Naive thymus-derived CD8-positive, alpha-beta T cell (primary cell): ENCODE measurements at regions not wholly inside any gene's neighbourhood (a gene's known extent, or its start where the extent isn't known, plus 50 kb on each side); places are given as distances from the start of the nearest gene placed in this dataset.

Experiments used
- ATAC-seq, 2 donors: fragments of 150-1000 bp; cut with Tn5 transposase in 1 of 2; sonication (Bioruptor Pico), chemical (Tn5 transposase) in 1 of 2; 1 replicate in 1 of 2; 2 replicates in 1 of 2; pipeline ENCODE4 v1.10.0; 2021; ENCODE audit warnings: mild to moderate bottlenecking in 2 of 2, moderate library complexity in 2 of 2
- POLR2A ChIA-PET: fragments of 350-600 bp; sonication (Branson Sonifier 250); formaldehyde crosslinking; loops from one replicate; lab custom pipeline; 2021; ENCODE audit warnings: antibody characterized with exemption; lab: Charles Lee
- DNase-seq, 10 donors: peaks; one replicate each; pipeline versions ENCODE4 v3.0.0 to v3.0.0-alpha.2; 2020 to 2022
- H3K27ac Mint-ChIP-seq, 10 donors: one replicate each; pipeline ENCODE4 v1.8.0; 2020 to 2022; ENCODE audit warnings: mild to moderate bottlenecking in 10 of 10, mixed read lengths in 10 of 10, moderate library complexity in 4 of 10, inconsistent platforms in 1 of 10
- H3K27me3 Mint-ChIP-seq, 5 donors: one replicate each; pipeline ENCODE4 v1.8.0; 2021 to 2022; ENCODE audit warnings: mixed read lengths in 5 of 5
- H3K36me3 Mint-ChIP-seq, 3 donors: one replicate each; pipeline ENCODE4 v1.8.0; 2020 to 2022; ENCODE audit warnings: mixed read lengths in 3 of 3, mild to moderate bottlenecking in 2 of 3, inconsistent platforms in 1 of 3
- H3K4me1 Mint-ChIP-seq, 4 donors: one replicate each; pipeline ENCODE4 v1.8.0; 2021 to 2022; ENCODE audit warnings: mixed read lengths in 4 of 4
- H3K4me3 Mint-ChIP-seq, 10 donors: one replicate each; pipeline ENCODE4 v1.8.0; 2020 to 2022; ENCODE audit warnings: mild to moderate bottlenecking in 10 of 10, mixed read lengths in 10 of 10, moderate library complexity in 6 of 10, inconsistent platforms in 1 of 10
- H3K9me3 Mint-ChIP-seq, 9 donors: one replicate each; pipeline ENCODE4 v1.8.0; 2020 to 2022; ENCODE audit warnings: mixed read lengths in 9 of 9, mild to moderate bottlenecking in 3 of 9, inconsistent platforms in 1 of 9, moderate library complexity in 1 of 9

GRCh38 chr7:32330602-32331001, 159.6 kb downstream of the LSM5 start:
- Mint-ChIP-seq H3K27me3 (peaks cover 0 to 14% (median 1%) of the 10 kb centered on the region in 5 donors), H3K4me1 (no peaks in the 10 kb centered on the region), H3K27ac (no peak overlapping the region), H3K36me3 (peaks cover 0 to 12% (median 0%) of the 10 kb centered on the region in 3 donors), H3K9me3 (peaks cover 9 to 19% (median 11%) of the 10 kb centered on the region in 9 donors), H3K4me3 (no peak overlapping the region)
- POLR2A ChIA-PET = no interaction called here
- ATAC-seq = no peak
- no peak for DNase-seq

GRCh38 chr7:32326078-32326477, 164.1 kb downstream of the LSM5 start:
- H3K27me3 Mint-ChIP-seq = peaks cover 2 to 20% (median 5%) of the 10 kb centered on the region in 5 donors
- peaks cover 0 to 3% (median under 1%) of the 10 kb centered on the region in 9 donors for H3K9me3 Mint-ChIP-seq
- H3K4me3 Mint-ChIP-seq = no peak overlapping the region
- ATAC-seq (no peak), DNase-seq (no peak)
- no peak overlapping the region for H3K27ac Mint-ChIP-seq
- POLR2A ChIA-PET = no interaction called here
- no peaks in the 10 kb centered on the region for H3K4me1 Mint-ChIP-seq
- peaks cover 0 to under 1% (median 0%) of the 10 kb centered on the region in 3 donors for H3K36me3 Mint-ChIP-seq

GRCh38 chr7:32323712-32324111, 166.5 kb downstream of the LSM5 start:
- DNase-seq (no peak), ATAC-seq (no peak)
- Mint-ChIP-seq H3K9me3 (peaks cover 0 to 2% (median 0%) of the 10 kb centered on the region in 9 donors), H3K4me3 (no peak overlapping the region), H3K4me1 (no peaks in the 10 kb centered on the region), H3K27me3 (peaks cover 14 to 27% (median 17%) of the 10 kb centered on the region in 5 donors), H3K27ac (no peak overlapping the region), H3K36me3 (no peaks in the 10 kb centered on the region)
- POLR2A ChIA-PET = no interaction called here

GRCh38 chr7:32319012-32319382, 171.2 kb downstream of the LSM5 start:
- Mint-ChIP-seq H3K4me1 (peaks cover 0 to 6% (median under 1%) of the 10 kb centered on the region in 4 donors), H3K36me3 (no peaks in the 10 kb centered on the region)

DNA sequence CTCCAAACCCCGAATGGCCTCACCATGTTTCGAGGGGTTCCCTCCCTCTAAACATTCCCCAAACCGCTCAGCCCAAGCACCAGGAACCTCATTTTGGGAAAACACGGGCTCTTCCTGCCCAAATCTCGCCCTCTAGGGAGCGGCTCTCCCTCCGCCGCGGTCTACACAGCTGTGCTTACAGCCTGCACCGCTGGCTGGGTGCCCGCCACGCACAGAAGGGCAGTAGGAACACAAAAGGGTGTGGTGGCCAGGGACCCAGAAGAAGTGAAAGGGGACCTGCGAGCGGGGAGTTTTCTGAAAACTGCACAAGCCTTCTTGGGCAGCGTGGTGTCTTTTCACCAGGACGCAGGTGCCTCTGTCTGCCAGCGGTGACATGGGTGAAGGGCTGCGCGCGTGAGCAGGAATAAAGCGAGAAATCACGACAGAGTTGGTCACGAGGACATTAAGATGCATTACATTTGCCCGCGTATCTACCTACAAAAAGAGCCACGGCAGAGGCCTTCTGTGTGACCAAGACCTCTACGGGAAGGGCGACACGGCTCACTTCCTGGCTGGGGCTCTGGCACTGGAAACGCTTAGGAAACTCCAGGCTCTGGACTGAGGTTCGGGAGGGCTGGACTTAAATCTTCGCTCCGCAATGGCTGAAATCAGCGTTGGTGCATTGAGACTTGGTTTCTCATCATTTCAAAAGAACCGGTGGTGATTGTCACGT, 171.7 kb downstream of the LSM5 start:
- DNase-seq (no peak), ATAC-seq (no peak)
- Mint-ChIP-seq H3K9me3 (peaks cover 0 to 2% (median 0%) of the 10 kb centered on the region in 9 donors), H3K27me3 (peaks cover 13 to 30% (median 24%) of the 10 kb centered on the region in 5 donors), H3K36me3 (no peaks in the 10 kb centered on the region), H3K4me1 (peaks cover 0 to 6% (median under 1%) of the 10 kb centered on the region in 4 donors), H3K4me3 (no peak overlapping the region), H3K27ac (no peak overlapping the region)
- POLR2A ChIA-PET = no interaction called here

More at GRCh38 chr7:32319012-32319382, 171.2 kb downstream of the LSM5 start:
- Mint-ChIP-seq H3K27me3 (peaks cover 13 to 30% (median 24%) of the 10 kb centered on the region in 5 donors), H3K9me3 (peaks cover 0 to 2% (median 0%) of the 10 kb centered on the region in 9 donors), H3K4me3 (no peak overlapping the region), H3K27ac (no peak overlapping the region)
- ATAC-seq = no peak
- no peak for DNase-seq
- POLR2A ChIA-PET = no interaction called here

- ATAC-seq (no peak), DNase-seq (no peak)
- peaks cover 0 to 6% (median under 1%) of the 10 kb centered on the region in 4 donors for H3K4me1 Mint-ChIP-seq
- no peak overlapping the region for H3K27ac Mint-ChIP-seq
- H3K9me3 Mint-ChIP-seq = peaks cover 0 to 3% (median 1%) of the 10 kb centered on the region in 9 donors
- H3K36me3 Mint-ChIP-seq = no peaks in the 10 kb centered on the region
- POLR2A ChIA-PET = no interaction called here
- no peak overlapping the region for H3K4me3 Mint-ChIP-seq
- peaks cover 13 to 30% (median 24%) of the 10 kb centered on the region in 5 donors for H3K27me3 Mint-ChIP-seq
These were observed 173.3 kb downstream of the LSM5 start for GRCh38 chr7:32316839-32317238.

GRCh38 chr7:32314761-32315160, 175.4 kb downstream of the LSM5 start:
- no peak for DNase-seq
- POLR2A ChIA-PET = no interaction called here
- H3K36me3 Mint-ChIP-seq = no peaks in the 10 kb centered on the region
- ATAC-seq = no peak
- H3K9me3 Mint-ChIP-seq = peaks cover 0 to 11% (median 2%) of the 10 kb centered on the region in 9 donors
- no peak overlapping the region for H3K4me3 Mint-ChIP-seq
- peaks cover 7 to 19% (median 9%) of the 10 kb centered on the region in 5 donors for H3K27me3 Mint-ChIP-seq
- no peak overlapping the region for H3K27ac Mint-ChIP-seq
- peaks cover 0 to 6% (median under 1%) of the 10 kb centered on the region in 4 donors for H3K4me1 Mint-ChIP-seq

- Mint-ChIP-seq H3K27ac (no peak overlapping the region), H3K36me3 (no peaks in the 10 kb centered on the region), H3K27me3 (peaks cover 29 to 65% (median 45%) of the 10 kb centered on the region in 5 donors), H3K9me3 (peaks cover 0 to 3% (median under 1%) of the 10 kb centered on the region in 9 donors), H3K4me1 (peaks cover 4 to 15% (median 9%) of the 10 kb centered on the region in 4 donors), H3K4me3 (no peak overlapping the region)
- no peak for DNase-seq
- no peak for ATAC-seq
- POLR2A ChIA-PET = no interaction called here
These were observed 188.8 kb downstream of the LSM5 start for GRCh38 chr7:32301427-32301826.

DNA sequence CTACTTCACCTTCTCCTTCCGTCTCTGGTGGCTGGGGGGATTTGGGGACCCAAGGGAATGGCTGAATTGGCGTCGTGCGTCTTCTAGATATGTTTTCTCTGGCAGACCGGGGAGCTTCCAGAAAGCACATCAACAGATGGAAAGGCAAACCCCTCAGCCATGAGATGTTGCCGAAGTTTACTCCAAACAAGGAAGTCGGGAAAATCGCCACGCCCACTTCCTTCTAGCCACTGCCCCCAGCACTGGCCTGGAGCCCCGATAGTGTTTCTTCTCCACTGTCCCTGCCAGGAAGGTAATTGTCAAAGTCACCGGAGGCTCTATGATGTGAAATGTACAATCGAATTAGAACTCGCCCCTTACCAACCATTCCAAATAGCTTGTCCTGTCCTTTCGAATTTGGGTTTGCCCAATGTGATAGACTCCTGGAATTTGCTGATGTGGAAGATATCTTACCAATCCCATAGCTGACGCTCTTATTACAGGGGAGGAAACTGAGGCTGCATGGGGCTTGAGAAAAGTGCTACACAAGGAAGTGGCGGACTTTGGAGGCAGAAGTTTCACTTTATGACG, 191.0 kb downstream of the LSM5 start:
- POLR2A ChIA-PET = no interaction called here
- ATAC-seq (no peak), DNase-seq (no peak)
- peaks cover 0 to 3% (median 0%) of the 10 kb centered on the region in 9 donors for H3K9me3 Mint-ChIP-seq
- no peaks in the 10 kb centered on the region for H3K36me3 Mint-ChIP-seq
- H3K4me1 Mint-ChIP-seq = peaks cover 4 to 15% (median 9%) of the 10 kb centered on the region in 4 donors
- H3K4me3 Mint-ChIP-seq = peak overlapping the region in 6 of 10 donors; percentile 7 to 58 (median 52)
- no peak overlapping the region for H3K27ac Mint-ChIP-seq
- H3K27me3 Mint-ChIP-seq = peaks cover 21 to 50% (median 43%) of the 10 kb centered on the region in 5 donors

DNA sequence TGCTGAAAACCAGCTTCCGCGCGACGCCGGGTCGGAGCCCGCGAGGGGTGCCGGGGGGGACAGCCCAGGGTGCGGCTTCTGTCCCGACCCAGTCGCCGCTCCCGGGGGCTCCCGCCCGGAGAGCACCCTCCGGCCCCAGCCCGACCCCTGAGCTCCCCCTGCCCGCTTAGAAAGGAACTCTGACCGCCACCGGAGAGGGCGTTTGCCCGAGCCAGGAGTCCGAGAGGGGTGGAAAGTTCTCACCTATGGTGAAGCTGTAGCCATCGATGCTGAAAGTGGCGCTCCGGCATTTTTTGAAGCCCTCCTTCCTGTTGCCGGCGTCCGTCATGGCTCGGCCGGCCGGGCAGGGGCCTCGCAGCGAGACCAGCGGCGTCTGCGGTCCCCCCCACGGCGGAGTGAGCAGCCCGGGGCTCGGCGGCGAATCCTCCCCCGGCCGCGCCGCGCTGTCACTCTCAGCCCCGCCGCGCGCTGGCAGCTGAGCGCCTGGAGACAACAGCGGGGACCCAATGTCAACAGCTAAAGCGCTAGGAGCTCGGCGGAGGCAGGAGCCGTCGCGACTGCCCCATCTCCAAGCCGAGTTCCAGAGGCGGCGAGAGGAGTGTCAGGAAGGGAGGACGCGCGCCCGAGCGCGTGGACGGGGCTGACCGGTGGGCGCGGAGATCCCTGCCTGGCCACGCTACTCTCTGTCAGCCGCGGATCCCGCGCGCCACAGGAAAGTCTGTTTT, 191.6 kb downstream of the LSM5 start:
- Mint-ChIP-seq H3K27ac (no peak overlapping the region), H3K36me3 (no peaks in the 10 kb centered on the region), H3K9me3 (peaks cover 0 to 3% (median 0%) of the 10 kb centered on the region in 9 donors), H3K4me1 (peaks cover 4 to 15% (median 9%) of the 10 kb centered on the region in 4 donors), H3K27me3 (peaks cover 21 to 50% (median 43%) of the 10 kb centered on the region in 5 donors), H3K4me3 (peak overlapping the region in 6 of 10 donors; percentile 7 to 58 (median 52))
- POLR2A ChIA-PET = no interaction called here
- no peak for DNase-seq
- no peak for ATAC-seq

DNA sequence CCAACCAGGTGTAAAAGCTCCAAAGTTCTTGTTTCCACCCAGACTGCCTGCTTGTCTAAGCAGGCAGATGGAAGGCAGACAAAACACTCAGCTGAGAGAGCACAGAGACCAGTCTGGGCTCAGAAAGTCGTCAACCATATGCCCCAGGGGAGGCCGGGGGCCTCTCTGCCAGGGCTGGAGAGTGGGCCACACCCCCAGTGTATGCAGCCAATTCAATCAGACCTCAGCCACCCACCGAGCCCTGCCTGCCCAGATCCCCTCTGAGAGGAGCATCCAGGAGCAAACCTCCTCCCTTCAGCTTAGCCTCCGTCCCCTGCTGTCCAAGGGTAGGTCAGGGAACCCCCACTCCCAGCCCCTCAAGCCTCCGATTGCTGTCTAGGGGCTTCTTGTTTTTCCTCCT, 196.3 kb downstream of the LSM5 start:
- no peak overlapping the region for H3K4me3 Mint-ChIP-seq
- DNase-seq (no peak), ATAC-seq (no peak)
- H3K27ac Mint-ChIP-seq = no peak overlapping the region
- H3K9me3 Mint-ChIP-seq = peaks cover 0 to 2% (median 0%) of the 10 kb centered on the region in 9 donors
- H3K36me3 Mint-ChIP-seq = no peaks in the 10 kb centered on the region
- peaks cover 1 to 8% (median 2%) of the 10 kb centered on the region in 4 donors for H3K4me1 Mint-ChIP-seq
- peaks cover 14 to 31% (median 25%) of the 10 kb centered on the region in 5 donors for H3K27me3 Mint-ChIP-seq
- POLR2A ChIA-PET = no interaction called here

DNA sequence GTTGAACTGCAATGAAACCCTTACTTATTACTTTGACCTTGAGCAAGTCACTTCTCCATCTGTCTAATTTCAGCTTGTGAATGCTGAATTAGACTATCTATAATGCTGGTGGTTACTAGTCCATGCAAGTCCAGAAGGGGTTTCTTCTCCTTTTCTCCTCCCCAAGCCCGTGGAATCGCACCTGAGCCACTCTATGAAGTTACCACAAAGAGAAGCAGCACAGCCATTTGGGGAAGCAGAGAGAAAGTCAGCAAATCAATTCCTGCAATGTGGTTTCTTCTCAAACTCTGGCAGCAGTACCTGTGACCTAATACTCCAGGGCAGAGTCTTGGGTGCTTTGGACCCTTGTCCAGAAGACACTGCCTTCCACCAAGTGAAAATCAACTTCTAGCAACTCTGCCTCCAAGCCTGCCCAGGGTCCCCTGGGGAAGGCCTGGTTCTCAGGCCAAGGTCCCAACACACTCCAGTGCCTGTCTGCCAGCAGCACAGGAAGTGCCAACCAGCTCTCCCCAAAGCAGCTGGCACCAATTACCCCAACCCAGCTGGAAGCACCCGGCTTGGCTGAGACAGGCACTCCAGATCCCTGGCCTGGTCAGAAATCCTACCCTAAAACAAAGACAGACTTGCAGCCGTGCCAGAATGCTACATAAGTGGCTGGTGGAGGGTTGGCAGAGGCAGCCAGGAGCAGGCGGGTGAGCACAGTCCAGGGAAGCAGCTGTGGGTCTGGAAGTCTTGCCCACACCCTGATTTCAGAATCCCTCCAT, 200.3 kb downstream of the LSM5 start:
- no peaks in the 10 kb centered on the region for H3K9me3 Mint-ChIP-seq
- DNase-seq (no peak), ATAC-seq (no peak)
- H3K36me3 Mint-ChIP-seq = no peaks in the 10 kb centered on the region
- no peak overlapping the region for H3K4me3 Mint-ChIP-seq
- peaks cover 0 to 12% (median 5%) of the 10 kb centered on the region in 5 donors for H3K27me3 Mint-ChIP-seq
- POLR2A ChIA-PET = no interaction called here
- no peak overlapping the region for H3K27ac Mint-ChIP-seq
- H3K4me1 Mint-ChIP-seq = no peaks in the 10 kb centered on the region
